ENCODE measurements at regions not wholly inside any gene's neighbourhood (a gene's known extent, or its start where the extent isn't known, plus 50 kb on each side); places are given as distances from the start of the nearest gene placed in this dataset.

DNA sequence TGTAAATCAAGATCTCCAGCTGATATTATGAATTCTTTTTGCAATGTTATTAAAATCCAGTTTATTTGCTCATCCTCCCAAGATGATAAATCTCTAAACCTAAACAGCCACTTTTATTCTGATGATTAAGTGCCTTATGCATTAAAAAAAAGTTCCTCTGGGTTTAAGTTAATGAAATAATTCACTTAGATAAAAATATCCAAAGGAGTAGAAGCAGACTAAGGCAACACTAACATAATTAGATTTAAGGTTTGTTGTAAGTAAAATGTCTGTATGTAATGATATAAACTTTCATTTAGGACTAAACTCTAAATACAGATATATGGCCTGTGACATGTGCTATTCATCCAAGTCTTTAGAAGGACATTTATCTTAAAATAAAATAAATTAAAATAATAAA lies 457.2 kb downstream of the TENT5A start (continued):
- TF ChIP-seq, protein P1, sequence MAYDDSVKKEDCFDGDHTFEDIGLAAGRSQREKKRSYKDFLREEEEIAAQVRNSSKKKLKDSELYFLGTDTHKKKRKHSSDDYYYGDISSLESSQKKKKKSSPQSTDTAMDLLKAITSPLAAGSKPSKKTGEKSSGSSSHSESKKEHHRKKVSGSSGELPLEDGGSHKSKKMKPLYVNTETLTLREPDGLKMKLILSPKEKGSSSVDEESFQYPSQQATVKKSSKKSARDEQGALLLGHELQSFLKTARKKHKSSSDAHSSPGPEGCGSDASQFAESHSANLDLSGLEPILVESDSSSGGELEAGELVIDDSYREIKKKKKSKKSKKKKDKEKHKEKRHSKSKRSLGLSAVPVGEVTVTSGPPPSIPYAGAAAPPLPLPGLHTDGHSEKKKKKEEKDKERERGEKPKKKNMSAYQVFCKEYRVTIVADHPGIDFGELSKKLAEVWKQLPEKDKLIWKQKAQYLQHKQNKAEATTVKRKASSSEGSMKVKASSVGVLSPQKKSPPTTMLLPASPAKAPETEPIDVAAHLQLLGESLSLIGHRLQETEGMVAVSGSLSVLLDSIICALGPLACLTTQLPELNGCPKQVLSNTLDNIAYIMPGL (CRISPR knock-in tag; IDR thresholded peaks at IDR 0.05), result no peak
- TF ChIP-seq SOX15 (CRISPR knock-in tag; IDR thresholded peaks at IDR 0.05) (no peak), JAZF1 (CRISPR knock-in tag; IDR thresholded peaks at IDR 0.05) (no peak)

DNA sequence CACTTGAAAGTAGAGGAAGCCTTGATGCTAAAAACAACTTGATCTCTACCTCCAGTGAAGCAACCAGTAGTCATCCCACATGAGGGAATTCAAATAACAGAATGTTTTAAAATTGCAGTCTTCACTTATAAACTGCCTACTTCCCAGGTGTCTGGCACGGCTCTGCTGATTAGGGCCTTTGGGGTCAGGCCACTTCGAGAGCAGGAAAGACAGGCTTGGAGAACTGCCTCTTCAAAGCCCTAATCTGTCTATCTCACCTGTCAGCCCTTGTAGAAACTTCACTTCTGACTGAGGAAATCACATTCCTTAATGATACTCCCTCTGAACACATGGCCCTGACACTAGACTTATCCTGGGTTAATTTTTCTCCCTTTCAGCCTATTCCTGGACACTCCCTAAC lies 458.6 kb downstream of the TENT5A start:
- TF ChIP-seq, protein P2, sequence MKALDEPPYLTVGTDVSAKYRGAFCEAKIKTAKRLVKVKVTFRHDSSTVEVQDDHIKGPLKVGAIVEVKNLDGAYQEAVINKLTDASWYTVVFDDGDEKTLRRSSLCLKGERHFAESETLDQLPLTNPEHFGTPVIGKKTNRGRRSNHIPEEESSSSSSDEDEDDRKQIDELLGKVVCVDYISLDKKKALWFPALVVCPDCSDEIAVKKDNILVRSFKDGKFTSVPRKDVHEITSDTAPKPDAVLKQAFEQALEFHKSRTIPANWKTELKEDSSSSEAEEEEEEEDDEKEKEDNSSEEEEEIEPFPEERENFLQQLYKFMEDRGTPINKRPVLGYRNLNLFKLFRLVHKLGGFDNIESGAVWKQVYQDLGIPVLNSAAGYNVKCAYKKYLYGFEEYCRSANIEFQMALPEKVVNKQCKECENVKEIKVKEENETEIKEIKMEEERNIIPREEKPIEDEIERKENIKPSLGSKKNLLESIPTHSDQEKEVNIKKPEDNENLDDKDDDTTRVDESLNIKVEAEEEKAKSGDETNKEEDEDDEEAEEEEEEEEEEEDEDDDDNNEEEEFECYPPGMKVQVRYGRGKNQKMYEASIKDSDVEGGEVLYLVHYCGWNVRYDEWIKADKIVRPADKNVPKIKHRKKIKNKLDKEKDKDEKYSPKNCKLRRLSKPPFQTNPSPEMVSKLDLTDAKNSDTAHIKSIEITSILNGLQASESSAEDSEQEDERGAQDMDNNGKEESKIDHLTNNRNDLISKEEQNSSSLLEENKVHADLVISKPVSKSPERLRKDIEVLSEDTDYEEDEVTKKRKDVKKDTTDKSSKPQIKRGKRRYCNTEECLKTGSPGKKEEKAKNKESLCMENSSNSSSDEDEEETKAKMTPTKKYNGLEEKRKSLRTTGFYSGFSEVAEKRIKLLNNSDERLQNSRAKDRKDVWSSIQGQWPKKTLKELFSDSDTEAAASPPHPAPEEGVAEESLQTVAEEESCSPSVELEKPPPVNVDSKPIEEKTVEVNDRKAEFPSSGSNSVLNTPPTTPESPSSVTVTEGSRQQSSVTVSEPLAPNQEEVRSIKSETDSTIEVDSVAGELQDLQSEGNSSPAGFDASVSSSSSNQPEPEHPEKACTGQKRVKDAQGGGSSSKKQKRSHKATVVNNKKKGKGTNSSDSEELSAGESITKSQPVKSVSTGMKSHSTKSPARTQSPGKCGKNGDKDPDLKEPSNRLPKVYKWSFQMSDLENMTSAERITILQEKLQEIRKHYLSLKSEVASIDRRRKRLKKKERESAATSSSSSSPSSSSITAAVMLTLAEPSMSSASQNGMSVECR (CRISPR knock-in tag; IDR thresholded peaks at IDR 0.05; ENCODE audit: borderline replicate concordance), result no peak
- TF ChIP-seq, protein P3, sequence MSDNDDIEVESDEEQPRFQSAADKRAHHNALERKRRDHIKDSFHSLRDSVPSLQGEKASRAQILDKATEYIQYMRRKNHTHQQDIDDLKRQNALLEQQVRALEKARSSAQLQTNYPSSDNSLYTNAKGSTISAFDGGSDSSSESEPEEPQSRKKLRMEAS (CRISPR knock-in tag; IDR thresholded peaks at IDR 0.05), result no peak
- ChIA-PET CTCF (no interaction called here), POLR2A (no interaction called here)
- H3K4me3 Mint-ChIP-seq, result no peak overlapping the region
- no peak for ATAC-seq
- H3K27ac Mint-ChIP-seq, result no peak overlapping the region
- H3K27me3 Mint-ChIP-seq (ENCODE audit: low read depth), result no peaks in the 10 kb centered on the region
- H3K9me3 Mint-ChIP-seq, result no peaks in the 10 kb centered on the region
- no peaks in the 10 kb centered on the region for H3K36me3 Mint-ChIP-seq
- no peaks in the 10 kb centered on the region for H3K4me1 Mint-ChIP-seq
- DNase-seq (ENCODE audit: low spot score), result no peak

DNA sequence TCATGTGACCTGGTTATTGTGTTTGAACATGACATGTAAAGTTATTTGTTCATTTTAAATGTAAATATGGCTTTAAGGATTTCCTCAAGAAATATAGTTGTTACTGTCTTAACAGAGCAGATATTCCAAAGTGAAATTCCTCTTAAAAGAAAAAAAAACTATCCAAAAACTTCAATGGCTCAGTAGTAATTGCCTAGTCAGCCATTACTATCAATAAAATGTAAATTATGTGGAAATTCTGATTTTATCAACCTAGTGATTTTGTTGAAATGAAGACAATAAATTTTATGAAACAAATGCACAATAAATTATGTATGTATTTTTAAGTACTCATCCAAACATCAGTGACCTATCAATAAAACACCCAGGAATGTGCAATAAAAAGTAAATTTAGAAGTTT lies 463.3 kb downstream of the TENT5A start:
- DNase-seq (ENCODE audit: low spot score) (no peak), ATAC-seq (no peak)
- H3K4me1 Mint-ChIP-seq, result no peaks in the 10 kb centered on the region
- no peaks in the 10 kb centered on the region for H3K9me3 Mint-ChIP-seq
- POLR2A ChIA-PET, result no interaction called here
- H3K27ac Mint-ChIP-seq, result no peak overlapping the region
- H3K4me3 Mint-ChIP-seq, result no peak overlapping the region
- H3K36me3 Mint-ChIP-seq, result no peaks in the 10 kb centered on the region
- no peaks in the 10 kb centered on the region for H3K27me3 Mint-ChIP-seq (ENCODE audit: low read depth)
- CTCF ChIA-PET, result no interaction called here
- TF ChIP-seq, protein P4, sequence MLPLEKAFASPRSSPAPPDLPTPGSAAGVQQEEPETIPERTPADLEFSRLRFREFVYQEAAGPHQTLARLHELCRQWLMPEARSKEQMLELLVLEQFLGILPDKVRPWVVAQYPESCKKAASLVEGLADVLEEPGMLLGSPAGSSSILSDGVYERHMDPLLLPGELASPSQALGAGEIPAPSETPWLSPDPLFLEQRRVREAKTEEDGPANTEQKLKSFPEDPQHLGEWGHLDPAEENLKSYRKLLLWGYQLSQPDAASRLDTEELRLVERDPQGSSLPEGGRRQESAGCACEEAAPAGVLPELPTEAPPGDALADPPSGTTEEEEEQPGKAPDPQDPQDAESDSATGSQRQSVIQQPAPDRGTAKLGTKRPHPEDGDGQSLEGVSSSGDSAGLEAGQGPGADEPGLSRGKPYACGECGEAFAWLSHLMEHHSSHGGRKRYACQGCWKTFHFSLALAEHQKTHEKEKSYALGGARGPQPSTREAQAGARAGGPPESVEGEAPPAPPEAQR (CRISPR knock-in tag; IDR thresholded peaks at IDR 0.05), result no peak
- TF ChIP-seq PRRX2 (CRISPR knock-in tag; IDR thresholded peaks at IDR 0.05), result no peak
- no peak for TF ChIP-seq SP1 (CRISPR knock-in tag; conservative IDR thresholded peaks at IDR 0.05)
- TF ChIP-seq, protein P5, sequence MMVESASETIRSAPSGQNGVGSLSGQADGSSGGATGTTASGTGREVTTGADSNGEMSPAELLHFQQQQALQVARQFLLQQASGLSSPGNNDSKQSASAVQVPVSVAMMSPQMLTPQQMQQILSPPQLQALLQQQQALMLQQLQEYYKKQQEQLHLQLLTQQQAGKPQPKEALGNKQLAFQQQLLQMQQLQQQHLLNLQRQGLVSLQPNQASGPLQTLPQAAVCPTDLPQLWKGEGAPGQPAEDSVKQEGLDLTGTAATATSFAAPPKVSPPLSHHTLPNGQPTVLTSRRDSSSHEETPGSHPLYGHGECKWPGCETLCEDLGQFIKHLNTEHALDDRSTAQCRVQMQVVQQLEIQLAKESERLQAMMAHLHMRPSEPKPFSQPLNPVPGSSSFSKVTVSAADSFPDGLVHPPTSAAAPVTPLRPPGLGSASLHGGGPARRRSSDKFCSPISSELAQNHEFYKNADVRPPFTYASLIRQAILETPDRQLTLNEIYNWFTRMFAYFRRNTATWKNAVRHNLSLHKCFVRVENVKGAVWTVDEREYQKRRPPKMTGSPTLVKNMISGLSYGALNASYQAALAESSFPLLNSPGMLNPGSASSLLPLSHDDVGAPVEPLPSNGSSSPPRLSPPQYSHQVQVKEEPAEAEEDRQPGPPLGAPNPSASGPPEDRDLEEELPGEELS (CRISPR knock-in tag; IDR thresholded peaks at IDR 0.05), result no peak
- TF ChIP-seq, protein P6, sequence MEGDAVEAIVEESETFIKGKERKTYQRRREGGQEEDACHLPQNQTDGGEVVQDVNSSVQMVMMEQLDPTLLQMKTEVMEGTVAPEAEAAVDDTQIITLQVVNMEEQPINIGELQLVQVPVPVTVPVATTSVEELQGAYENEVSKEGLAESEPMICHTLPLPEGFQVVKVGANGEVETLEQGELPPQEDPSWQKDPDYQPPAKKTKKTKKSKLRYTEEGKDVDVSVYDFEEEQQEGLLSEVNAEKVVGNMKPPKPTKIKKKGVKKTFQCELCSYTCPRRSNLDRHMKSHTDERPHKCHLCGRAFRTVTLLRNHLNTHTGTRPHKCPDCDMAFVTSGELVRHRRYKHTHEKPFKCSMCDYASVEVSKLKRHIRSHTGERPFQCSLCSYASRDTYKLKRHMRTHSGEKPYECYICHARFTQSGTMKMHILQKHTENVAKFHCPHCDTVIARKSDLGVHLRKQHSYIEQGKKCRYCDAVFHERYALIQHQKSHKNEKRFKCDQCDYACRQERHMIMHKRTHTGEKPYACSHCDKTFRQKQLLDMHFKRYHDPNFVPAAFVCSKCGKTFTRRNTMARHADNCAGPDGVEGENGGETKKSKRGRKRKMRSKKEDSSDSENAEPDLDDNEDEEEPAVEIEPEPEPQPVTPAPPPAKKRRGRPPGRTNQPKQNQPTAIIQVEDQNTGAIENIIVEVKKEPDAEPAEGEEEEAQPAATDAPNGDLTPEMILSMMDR (IDR thresholded peaks at IDR 0.05), result no peak
- TF ChIP-seq, protein P7, sequence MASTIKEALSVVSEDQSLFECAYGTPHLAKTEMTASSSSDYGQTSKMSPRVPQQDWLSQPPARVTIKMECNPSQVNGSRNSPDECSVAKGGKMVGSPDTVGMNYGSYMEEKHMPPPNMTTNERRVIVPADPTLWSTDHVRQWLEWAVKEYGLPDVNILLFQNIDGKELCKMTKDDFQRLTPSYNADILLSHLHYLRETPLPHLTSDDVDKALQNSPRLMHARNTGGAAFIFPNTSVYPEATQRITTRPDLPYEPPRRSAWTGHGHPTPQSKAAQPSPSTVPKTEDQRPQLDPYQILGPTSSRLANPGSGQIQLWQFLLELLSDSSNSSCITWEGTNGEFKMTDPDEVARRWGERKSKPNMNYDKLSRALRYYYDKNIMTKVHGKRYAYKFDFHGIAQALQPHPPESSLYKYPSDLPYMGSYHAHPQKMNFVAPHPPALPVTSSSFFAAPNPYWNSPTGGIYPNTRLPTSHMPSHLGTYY (CRISPR knock-in tag; IDR thresholded peaks at IDR 0.05), result no peak
- TF ChIP-seq, protein P8, sequence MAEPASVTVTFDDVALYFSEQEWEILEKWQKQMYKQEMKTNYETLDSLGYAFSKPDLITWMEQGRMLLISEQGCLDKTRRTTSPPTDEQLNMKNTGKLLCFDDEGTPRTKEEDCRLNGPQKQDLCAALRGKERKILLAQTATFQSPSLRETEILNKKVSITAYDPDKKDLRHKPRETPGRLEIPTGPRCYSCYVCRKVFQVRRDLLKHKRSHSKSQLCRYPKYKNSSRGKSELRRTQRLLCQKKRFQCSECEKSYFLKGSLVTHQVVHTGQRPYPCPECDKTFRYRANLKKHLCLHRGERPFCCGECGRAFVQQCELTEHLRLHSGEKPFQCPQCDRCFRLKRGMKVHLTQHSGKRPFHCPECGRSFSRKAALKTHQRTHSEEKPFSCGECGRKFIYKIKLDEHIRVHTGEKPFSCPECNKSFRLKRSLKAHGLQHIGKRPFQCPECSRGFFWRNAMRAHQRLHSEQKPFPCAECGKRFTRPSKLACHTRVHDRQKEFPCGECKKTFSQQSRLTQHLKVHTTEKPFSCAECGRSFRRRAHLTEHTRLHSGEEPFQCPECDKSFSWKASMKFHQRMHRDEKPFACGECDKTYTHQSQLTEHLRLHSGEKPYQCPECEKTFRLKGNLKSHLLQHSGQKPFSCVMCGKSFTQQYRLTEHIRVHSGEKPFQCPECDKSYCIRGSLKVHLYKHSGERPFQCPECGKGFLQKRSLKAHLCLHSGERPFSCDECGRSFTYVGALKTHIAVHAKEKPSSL (CRISPR knock-in tag; conservative IDR thresholded peaks at IDR 0.05), result no peak
- TF ChIP-seq ZNF416 (CRISPR knock-in tag; IDR thresholded peaks at IDR 0.05), result no peak
- TF ChIP-seq SOX15 (CRISPR knock-in tag; IDR thresholded peaks at IDR 0.05), result no peak
- no peak for TF ChIP-seq ZNF138 (CRISPR knock-in tag; conservative IDR thresholded peaks at IDR 0.05)
- TF ChIP-seq, protein P9, sequence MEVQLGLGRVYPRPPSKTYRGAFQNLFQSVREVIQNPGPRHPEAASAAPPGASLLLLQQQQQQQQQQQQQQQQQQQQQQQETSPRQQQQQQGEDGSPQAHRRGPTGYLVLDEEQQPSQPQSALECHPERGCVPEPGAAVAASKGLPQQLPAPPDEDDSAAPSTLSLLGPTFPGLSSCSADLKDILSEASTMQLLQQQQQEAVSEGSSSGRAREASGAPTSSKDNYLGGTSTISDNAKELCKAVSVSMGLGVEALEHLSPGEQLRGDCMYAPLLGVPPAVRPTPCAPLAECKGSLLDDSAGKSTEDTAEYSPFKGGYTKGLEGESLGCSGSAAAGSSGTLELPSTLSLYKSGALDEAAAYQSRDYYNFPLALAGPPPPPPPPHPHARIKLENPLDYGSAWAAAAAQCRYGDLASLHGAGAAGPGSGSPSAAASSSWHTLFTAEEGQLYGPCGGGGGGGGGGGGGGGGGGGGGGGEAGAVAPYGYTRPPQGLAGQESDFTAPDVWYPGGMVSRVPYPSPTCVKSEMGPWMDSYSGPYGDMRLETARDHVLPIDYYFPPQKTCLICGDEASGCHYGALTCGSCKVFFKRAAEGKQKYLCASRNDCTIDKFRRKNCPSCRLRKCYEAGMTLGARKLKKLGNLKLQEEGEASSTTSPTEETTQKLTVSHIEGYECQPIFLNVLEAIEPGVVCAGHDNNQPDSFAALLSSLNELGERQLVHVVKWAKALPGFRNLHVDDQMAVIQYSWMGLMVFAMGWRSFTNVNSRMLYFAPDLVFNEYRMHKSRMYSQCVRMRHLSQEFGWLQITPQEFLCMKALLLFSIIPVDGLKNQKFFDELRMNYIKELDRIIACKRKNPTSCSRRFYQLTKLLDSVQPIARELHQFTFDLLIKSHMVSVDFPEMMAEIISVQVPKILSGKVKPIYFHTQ (CRISPR knock-in tag; IDR thresholded peaks at IDR 0.05), result no peak

Data from WTC11 (cell line).